Ovary (tissue), 7 donors: ENCODE measurements at regions not wholly inside any gene's neighbourhood (a gene's known extent, or its start where the extent isn't known, plus 50 kb on each side); places are given as distances from the start of the nearest gene placed in this dataset.

Experiments used
- DNase-seq, 5 donors: peaks; one replicate each; pipeline ENCODE4 v3.0.0-alpha.2; 2019 to 2020
- H3K27ac ChIP-seq, 2 donors: fragments of 200-600 bp; one replicate each; pipeline versions ENCODE4 v1.5.1 to v1.8.0; 2019 to 2022
- H3K27me3 ChIP-seq: fragments of 200-600 bp; one replicate; pipeline ENCODE4 v1.8.0; 2022
- H3K36me3 ChIP-seq: fragments of 200-600 bp; sonication (generic); one replicate; pipeline ENCODE4 v1.5.1; 2019
- H3K4me1 ChIP-seq: one replicate; pipeline ENCODE4 v1.8.1; 2013; ENCODE audit warnings: mild to moderate bottlenecking, moderate library complexity; ENCODE audit not compliant: insufficient read depth
- H3K4me3 ChIP-seq: fragments of 200-600 bp; sonication (generic); one replicate; pipeline ENCODE4 v1.5.1; 2017
- H3K9me3 ChIP-seq, 2 donors: fragments of 200-600 bp in 1 of 2; sonication (generic) in 1 of 2; one replicate each; pipeline versions ENCODE4 v1.5.1 to v1.8.1; 2013 to 2019; ENCODE audit warnings: mild to moderate bottlenecking in 1 of 2, moderate library complexity in 1 of 2
- CTCF ChIP-seq, 3 donors: fragments of 450-650 bp in 2 of 3; fragments of 200-600 bp in 1 of 3; IDR thresholded peaks; one replicate each; pipeline versions ENCODE4 v1.5.1 to v1.8.0; 2016 to 2022; ENCODE audit warnings: antibody characterized with exemption in 3 of 3, mild to moderate bottlenecking in 1 of 3
- EP300 ChIP-seq: sonication (generic); formaldehyde crosslinking; IDR thresholded peaks from one replicate; pipeline ENCODE4 v1.6.1; 2017; ENCODE audit warnings: antibody characterized with exemption
- POLR2A ChIP-seq: fragments of 450-650 bp; IDR thresholded peaks from one replicate; pipeline ENCODE4 v1.6.1; 2017; ENCODE audit warnings: antibody characterized with exemption, mild to moderate bottlenecking, moderate library complexity
- WGBS, 3 donors: extraction: QIAGEN DNeasy Blood & Tissue Kit in 1 of 3; methylation state at CpG; one replicate each; pipeline versions ENCODE4 v1.1.5 to v1.1.7; 2013 to 2017; 5-methylcytosine and 5-hydroxymethylcytosine counted together
- intact Hi-C, 4 donors: fragments of 100-400 bp; cut with DNase I; formaldehyde crosslinking; loops; one replicate each; pipeline versions ENCODE4 v1.11.0 to v1.15.1; 2022 to 2023
- donor health status: DM: no; HTN: no; CAD: no; lungs with moderate emphysema.
- donor health status: DM: no; HTN: no; CAD: no.
- donor health status: Bipolar disorder and iron deficiency.
- donor health status: DM: no; HTN: no; CAD: no.
- donor health status: DM: yes; HTN: yes; CAD: no.

DNA sequence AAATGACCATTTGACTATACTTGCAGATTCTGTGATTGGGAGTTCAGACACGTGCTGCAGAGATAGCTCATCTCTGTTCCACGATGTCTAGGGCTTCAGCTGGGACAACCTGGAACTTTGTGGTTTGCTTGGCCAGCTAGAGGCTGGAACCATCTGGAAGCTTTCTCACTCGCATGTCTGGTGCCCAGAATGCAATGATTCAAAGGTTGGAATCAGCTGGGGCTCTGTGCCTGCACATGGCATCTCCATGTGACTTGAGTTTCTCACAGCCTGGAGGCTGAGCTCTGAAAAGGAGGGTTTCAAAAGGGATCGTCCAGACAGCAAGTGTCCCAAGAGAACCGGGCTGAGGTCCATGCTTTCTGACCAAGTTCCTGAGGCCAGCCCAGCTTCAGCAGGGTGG, 465.2 kb downstream of the GADD45G start:
- H3K36me3 ChIP-seq = no peaks in the 10 kb centered on the region
- no peak for DNase-seq
- no peak for TF ChIP-seq CTCF (IDR thresholded peaks at IDR 0.05)
- TF ChIP-seq POLR2A = no peak
- no peak for TF ChIP-seq EP300
- intact Hi-C loops = no loop called here
- no peaks in the 10 kb centered on the region for H3K27me3 ChIP-seq
- 80 to 87% (median 82%) methylated on average over 5 of the region's 5 CpGs for WGBS, 3 donors
- H3K9me3 ChIP-seq = no peaks in the 10 kb centered on the region
- H3K4me1 ChIP-seq = peaks cover 1% of the 10 kb centered on the region
- no peak overlapping the region for H3K27ac ChIP-seq
- H3K4me3 ChIP-seq = no peak overlapping the region

- DNase-seq = no peak
- no peaks in the 10 kb centered on the region for H3K4me1 ChIP-seq
- H3K36me3 ChIP-seq = no peaks in the 10 kb centered on the region
- no peaks in the 10 kb centered on the region for H3K9me3 ChIP-seq
- 96 to 100% (median 100%) methylated on average over 1 of the region's 1 CpG for WGBS, 3 donors
- no peak overlapping the region for H3K27ac ChIP-seq
- H3K27me3 ChIP-seq = no peaks in the 10 kb centered on the region
- no peak overlapping the region for H3K4me3 ChIP-seq
- TF ChIP-seq EP300 (no peak), POLR2A (no peak), CTCF (IDR thresholded peaks at IDR 0.05) (no peak)
- intact Hi-C loops = no loop called here
Observed at GRCh38 chr9:90070469-90070868, 465.7 kb downstream of the GADD45G start.

DNA sequence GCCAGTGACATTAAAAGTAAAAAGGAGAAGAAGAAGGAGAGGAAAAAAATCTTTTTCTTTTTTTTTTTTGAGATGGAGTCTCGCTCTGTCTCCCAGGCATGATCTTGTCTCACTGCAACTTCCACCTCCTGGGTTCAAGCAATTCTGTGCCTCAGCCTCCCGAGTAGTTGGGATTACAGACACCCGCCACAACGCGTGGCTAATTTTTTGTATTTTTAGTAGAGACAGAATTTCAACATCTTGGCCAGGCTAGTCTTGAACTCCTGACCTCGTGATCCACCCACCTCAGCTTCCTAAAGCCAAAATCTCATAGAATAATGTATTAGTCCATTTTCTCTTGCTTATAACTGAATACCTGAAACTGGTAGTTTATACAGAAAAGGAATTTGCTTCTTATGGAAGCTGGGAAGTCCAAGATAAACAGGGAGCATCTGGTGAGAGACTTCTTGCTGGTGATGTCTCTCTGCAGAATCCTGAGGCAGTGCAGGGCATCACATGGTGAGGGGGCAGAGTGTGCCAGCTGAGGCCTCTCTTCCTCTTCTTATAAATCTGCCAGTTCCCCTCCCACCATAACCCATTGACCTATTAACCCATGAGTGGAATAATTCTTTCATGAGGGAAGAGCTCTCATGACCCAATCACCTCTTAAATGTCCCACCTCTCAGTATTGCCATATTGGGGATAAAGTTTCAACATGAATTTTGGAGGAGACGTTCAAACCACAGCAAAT, 466.3 kb downstream of the GADD45G start:
- intact Hi-C loops = no loop called here
- H3K4me1 ChIP-seq = no peaks in the 10 kb centered on the region
- no peak for DNase-seq
- no peaks in the 10 kb centered on the region for H3K36me3 ChIP-seq
- no peak overlapping the region for H3K27ac ChIP-seq
- no peak overlapping the region for H3K4me3 ChIP-seq
- no peaks in the 10 kb centered on the region for H3K9me3 ChIP-seq
- WGBS, 3 donors = 85 to 91% (median 87%) methylated on average over 7 of the region's 7 CpGs
- TF ChIP-seq EP300 (no peak), CTCF (IDR thresholded peaks at IDR 0.05) (no peak), POLR2A (no peak)
- H3K27me3 ChIP-seq = no peaks in the 10 kb centered on the region

- H3K4me3 ChIP-seq = no peak overlapping the region
- H3K27me3 ChIP-seq = no peaks in the 10 kb centered on the region
- no peaks in the 10 kb centered on the region for H3K4me1 ChIP-seq
- no peak overlapping the region for H3K27ac ChIP-seq
- no peaks in the 10 kb centered on the region for H3K36me3 ChIP-seq
- no peak for DNase-seq
- intact Hi-C loops = no loop called here
- H3K9me3 ChIP-seq = no peaks in the 10 kb centered on the region
- WGBS, 3 donors = 92 to 96% (median 93%) methylated on average over 3 of the region's 3 CpGs
- TF ChIP-seq POLR2A = no peak
- no peak for TF ChIP-seq CTCF (IDR thresholded peaks at IDR 0.05)
- no peak for TF ChIP-seq EP300
Observed at GRCh38 chr9:90073186-90073945, 468.6 kb downstream of the GADD45G start.
